Germinal center (tissue), 1 donor: ENCODE measurements at regions not wholly inside any gene's neighbourhood (a gene's known extent, or its start where the extent isn't known, plus 50 kb on each side); places are given as distances from the start of the nearest gene placed in this dataset.
"Not testable (repeated sequence)": the region's sequence is repeated elsewhere in the genome, so short reads cannot be mapped to it uniquely, and the experiment has no call there.

ENCODE experiments used
- DNase-seq: peaks from one replicate; pipeline ENCODE4 v3.0.0; 2012; ENCODE audit warnings: mixed read lengths, low spot score

DNA sequence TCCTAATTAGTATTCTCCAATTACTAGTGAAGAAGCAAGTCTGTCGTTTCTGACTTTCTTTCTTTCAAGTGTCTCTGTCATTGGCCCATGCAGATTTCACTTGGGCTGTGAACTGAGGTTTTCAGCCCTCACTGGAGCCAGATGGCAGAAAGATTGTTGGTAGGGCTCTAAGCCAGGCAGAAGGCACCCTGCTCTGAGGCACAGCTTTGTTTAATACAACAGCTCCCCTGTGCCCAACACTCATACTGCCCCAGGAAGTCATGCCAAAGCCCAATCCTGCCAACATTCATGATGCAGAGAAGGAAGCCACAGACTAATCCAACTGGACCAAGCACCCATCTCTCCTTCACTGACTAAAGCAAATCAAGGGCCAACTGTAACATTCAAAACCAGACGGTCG is 117.1 kb upstream of the FRG1 start:
- DNase-seq: no peak

DNA sequence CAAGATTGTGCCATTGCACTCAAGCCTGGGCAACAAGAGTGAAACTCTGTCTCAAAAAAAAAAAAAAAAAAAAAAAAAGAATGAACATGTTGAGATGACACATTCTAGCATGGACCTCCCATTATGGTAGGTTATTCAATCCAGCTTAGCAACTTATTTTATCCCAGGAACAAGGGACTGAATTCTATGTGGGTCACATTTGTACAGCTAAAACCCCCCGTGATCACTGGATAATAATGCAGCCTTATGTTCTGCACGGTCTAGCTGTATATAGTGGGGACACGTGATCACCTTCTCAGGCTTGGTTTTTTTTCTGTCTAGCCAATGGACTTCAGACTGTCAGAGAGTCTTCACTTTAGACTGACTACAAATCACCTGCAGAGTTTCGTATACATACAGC is 115.2 kb upstream of the FRG1 start:
- DNase-seq: no peak

DNA sequence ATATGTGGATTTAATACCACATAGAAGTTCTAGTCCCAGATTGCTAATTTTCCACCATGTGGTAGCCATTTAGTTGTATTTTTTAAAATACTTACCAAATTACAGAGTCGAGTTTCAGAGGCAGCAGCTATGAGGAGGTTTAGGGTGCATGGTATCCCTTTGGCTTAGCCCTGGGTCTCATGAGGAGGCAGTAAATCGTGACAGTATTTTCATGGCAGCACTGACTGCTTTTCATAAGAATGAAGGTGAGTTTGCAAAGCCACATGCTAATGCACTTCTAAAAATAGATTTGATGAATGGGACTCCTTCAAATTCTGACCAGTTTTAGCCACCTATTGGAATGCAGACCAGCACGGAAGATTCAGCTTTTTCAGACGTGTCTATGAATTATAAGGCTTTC is 114.0 kb upstream of the FRG1 start:
- DNase-seq: no peak

DNA sequence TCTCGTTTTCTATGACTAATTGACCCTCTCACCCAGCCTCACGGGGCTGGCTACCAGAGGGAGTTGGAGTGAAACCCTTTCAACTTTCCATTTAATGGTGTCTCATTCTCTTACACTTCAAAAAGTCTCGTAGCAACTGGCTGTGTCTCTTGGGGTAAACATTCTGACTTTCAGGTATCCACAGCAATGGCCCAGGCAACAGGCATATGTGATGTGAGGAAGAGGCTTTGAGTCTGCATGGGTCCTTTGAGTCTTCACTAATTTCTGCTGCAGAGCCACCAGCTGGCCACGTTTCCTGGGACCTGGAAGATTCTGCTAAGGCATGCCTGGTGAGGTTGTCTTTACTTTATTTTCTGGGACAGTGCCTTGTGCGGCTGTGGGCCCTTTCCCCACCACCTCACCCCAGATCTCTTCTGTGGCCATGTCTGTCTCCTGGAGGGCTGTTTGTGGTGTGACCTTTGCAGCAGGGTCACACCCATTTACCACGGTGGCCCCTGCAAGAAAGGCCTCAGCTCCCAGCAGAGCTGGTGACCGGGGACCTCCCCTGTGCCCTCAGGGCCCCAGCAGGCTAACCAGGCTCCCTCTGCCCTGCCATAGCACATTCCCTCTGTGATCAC is 112.5 kb upstream of the FRG1 start:
- DNase-seq: no peak

DNA sequence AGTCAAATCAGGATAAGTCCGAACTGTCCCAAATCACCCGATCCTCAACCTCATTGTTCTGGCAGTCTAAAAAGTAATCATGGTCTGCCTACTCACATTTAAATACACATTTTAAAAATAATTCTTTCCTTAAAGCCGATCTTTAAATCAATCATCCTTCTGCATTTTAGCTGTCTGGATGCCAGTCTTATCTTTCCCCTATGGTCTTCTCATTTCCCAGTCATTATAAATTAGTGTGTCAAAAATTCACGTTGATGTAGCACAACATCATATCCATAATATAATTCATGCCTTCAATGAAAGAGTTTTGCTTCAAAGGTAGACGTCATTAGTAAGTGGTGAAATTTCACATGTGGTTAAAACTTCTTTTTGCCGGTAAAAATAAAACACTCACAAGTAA is 108.1 kb upstream of the FRG1 start:
- no peak for DNase-seq

DNA sequence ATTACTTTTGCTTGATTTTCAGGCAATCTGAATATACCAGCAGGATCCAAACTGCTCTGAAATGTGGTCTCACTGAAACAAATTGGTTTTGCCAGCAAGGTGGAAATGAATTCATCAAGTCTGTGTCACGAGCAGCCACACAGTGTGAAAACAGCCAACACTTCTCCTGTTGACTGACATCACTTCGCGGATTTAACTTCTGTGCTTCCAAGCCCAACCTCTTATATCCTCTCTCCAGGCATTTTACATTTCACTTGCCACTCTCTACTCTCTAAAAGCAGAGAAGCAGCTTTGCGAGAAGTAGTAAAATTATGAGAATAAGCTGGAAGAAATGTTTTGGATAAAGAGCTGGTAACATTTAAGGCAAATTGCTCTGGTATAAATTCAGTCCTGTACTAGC is 106.1 kb upstream of the FRG1 start:
- DNase-seq: no peak

DNA sequence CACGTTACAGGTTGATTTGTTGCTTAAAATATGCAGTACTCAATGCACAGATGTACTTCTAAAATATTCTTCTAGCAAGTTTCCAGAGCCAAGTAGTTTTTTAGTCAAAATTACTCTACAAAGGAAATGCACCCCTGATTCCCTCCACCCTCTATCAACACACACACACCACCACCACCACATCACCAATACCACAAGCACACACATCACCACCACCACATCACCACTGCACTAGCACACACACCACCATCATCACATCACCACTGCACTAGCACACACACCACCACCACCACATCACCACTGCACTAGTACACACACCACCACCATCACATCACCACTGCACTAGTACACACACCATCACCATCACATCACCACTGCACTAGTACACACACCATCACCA is 105.2 kb upstream of the FRG1 start:
- DNase-seq: no peak

DNA sequence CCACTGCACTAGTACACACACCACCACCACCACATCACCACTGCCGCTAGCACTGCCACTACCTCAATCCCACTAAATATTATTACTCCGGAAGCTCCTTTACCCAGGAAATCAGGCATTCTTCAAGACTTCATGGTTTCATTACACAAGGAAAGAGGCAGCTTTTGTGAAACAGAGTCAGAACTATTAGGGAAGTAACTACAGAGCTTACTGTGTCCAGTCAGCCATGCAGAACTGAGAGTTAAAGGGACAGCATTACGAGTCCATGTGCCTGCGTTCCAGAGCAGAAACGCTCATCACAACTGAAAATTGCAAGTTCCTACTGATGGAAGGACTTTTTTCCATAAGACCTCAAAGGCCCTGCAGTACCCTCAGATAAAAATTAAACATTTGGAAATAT is 103.2 kb upstream of the FRG1 start:
- DNase-seq: no peak

DNA sequence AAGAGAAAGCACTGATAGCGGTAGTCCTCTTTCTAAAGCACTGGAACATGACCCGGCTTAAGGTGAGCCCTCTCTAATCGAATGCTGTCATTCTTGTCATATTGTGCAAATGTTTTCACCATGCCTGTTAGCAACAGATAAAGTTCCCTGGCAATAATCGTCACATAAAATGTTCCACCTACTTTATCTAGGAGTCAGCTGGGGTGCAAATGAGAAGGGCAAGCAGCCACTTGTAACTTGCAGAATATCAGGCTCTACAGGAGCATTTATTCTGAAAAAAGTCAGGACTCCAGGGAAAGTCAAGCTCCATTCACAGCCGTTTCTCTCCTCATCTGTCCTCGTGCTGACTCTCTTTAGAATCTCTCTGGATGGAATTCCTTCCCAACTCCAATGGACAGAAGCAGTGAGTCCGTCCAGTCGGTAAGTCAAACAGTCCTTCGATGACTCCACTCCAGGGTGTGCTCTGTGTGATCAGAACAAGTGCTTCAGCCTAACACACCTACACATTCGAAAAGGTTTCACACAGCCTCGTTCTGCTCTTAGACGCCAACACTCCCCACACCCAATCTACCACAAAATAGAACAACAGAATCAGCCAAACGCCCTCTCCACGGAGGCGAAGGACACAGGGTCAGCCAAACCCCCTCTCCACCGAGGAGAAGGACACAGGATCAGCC is 101.7 kb upstream of the FRG1 start:
- DNase-seq: no peak

DNA sequence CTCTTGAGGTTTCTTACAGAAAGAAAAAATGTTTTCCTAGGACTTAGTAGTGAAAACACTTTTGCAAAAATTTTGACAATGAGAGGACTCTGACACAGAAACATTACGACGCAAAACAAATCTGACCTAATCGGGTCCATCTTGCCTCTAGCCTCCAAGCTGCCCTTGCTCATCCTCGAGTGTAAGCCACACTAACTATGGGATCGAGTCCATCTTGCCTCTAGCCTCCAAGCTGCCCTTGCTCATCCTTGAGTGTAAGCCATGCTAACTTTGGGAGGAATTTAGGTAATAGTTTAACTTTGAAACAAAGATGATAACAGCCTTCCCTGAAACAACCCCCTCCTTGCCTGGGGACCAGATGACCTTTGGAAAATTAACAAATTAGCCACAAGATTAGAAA is 100.3 kb upstream of the FRG1 start:
- no peak for DNase-seq

DNA sequence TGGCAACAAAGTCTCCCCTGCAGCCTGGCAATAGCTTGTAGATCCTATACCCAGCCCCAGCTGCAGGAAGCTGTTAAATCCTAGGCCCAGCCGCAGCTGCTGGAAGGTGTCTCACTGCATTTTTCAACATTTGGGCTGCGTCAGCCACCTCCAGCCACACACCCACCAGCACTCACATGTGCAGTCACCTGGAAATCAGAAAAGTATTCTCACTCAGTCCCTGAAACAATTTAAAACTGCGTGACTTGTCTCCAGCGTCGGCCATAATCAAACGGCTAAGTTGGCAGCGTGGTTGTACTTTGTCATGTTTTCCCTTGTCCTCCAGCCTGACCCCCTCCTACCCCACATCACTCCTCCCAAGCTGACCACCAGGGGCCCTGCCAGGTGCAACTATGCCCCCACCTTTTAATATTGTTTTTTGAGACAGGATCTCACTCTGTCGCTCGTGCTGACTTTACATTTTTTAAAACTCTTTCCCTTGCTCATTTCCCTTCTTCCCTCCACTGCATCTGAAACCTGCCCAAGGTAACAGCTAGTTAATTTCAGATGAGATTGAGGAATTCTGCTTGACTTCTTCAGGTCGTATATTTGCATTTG is 97.2 kb upstream of the FRG1 start:
- DNase-seq: no peak

DNA sequence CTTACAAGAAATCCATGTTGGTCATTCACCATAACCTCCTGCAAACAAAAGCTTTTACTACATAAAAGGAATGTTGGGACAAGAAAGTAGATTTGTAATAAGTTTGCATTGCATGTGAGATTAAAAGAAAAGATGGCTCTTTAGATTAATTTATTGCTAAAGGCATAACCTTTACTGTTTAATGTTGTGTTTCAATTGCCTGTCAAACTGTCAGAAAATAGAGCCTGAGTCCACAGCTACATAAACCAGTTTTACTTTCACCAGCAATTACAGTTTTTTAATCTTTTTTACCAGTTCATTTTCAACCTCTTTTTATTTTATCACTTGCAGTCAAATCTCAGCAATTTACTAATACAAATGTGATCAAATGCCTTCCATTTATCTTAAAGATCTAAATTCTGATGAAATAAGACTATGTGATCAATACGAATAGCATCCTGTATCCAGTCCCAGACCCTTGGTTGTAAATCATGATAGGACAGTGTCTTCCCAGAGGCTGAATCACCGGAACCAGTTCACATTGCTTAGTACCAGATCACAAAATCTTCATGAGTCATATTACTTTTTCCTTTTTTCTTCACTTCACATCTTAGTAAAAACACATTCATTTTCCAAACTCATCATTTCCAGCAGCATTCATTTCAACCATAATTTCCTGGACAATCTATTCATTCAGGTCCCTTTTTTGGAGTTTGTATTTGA is 95.4 kb upstream of the FRG1 start:
- no peak for DNase-seq

DNA sequence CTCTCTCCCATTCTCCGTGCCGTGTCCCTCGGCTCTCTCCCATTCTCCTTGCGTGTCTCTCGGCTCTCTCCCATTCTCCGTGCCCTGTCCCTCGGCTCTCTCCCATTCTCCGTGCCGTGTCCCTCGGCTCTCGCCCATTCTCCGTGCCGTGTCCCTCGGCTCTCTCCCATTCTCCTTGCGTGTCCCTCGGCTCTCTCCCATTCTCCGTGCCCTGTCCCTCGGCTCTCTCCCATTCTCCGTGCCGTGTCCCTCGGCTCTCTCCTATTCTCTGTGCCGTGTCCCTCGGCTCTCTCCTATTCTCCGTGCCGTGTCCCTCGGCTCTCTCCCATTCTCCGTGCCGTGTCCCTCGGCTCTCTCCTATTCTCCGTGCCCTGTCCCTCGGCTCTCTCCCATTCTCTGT is 94.6 kb upstream of the FRG1 start:
- not testable (repeated sequence) for DNase-seq

DNA sequence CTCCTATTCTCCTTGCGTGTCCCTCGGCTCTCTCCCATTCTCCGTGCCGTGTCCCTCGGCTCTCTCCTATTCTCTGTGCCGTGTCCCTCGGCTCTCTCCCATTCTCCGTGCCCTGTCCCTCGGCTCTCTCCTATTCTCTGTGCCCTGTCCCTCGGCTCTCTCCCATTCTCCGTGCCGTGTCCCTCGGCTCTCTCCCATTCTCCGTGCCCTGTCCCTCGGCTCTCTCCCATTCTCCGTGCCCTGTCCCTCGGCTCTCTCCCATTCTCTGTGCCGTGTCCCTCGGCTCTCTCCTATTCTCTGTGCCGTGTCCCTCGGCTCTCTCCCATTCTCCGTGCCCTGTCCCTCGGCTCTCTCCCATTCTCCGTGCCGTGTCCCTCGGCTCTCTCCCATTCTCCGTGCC is 94.1 kb upstream of the FRG1 start:
- DNase-seq: not testable (repeated sequence)

DNA sequence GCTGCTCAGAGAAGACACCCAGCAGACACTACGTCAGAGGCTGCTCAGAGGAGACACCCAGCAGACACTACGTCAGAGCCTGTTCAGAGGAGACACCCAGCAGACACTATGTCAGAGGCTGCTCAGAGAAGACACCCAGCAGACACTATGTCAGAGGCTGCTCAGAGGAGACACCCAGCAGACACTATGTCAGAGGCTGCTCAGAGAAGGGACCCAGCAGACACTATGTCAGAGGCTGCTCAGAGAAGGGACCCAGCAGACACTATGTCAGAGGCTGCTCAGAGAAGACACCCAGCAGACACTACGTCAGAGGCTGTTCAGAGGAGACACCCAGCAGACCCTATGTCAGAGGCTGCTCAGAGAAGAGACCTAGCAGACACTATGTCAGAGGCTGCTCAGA is 92.0 kb upstream of the FRG1 start:
- DNase-seq: not testable (repeated sequence)

DNA sequence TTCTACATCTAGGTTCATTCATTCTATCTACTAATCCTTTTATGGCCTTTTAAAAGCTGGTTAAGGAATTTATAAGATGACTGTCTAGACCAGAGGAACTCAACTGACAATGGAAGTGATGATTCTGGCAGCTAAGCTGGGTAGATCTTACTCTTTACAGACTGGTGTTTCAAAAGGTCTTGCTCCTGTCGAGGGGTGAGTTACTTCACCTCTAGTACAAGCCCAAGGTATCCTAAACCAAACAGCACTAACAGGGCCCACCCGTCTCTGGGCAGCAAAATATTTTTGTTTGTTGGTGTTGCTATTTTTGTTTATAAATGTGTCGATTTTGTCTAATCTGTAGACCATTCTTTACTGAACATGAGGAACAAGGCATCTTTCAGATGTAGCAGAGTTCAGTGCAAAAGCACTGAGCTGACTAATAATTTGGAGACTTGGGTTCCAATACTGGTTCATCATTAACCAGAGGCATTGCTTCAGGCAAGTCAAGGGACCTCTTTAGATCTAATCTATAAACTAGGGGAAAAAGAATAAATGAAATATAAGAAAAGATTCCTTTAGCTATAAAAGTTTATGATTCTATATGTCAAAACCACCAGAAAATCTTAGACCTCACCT is 90.3 kb upstream of the FRG1 start:
- DNase-seq: no peak

DNA sequence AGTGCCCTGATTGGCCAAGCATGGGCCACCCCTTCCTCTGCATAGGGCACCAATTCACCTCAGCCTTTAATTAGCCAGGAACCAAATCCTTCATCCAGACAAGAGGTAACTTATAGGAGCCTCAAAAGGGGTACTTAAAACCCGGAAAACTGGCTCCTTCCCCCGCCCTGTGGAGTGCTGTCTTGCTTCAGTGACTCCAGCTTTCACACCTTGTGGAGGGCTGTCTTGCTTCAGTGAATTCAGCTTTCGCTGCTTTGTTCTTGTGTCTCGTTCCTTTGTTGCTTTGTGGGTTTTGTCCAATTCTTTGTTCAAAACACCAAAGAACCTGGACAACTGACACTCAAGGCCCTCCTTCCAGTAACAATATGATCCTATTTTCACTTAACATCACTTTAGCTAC is 82.2 kb upstream of the FRG1 start:
- DNase-seq: no peak

DNA sequence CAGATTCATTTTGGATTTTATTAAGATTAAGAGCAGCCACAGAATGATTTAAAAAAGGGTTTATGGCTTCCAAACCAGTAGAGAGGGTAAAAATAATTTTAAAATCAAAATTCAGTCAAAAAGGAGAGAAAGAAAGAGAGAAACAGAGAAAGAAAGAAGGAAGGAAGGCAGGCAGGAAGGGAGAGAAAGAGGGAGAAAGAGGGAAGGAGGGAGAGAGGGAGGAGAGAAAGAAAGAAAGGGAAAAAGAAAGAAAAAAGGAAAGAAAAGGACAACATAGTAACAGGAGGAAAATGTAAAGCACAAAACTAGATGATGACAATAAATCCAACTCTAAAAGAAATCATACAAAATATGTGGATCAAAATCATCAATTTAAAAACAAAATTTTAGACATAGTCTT is 79.6 kb upstream of the FRG1 start:
- no peak for DNase-seq

DNA sequence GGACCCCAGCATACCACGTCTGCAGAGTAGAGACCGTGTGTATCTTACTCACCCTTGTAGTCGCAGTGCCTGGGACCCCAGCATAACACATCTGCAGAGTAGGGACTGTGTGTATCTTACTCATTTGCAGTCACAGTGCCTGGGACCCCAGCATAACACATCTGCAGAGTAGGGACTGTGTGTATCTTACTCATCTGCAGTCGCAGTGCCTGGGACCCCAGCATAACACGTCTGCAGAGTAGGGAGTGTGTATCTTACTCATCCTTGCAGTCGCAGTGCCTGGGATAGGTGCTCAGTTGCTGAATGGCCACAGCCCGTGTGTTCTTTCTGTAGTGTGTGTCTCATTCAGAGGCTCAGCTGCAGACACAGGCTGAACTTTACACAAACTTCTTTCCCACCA is 71.4 kb upstream of the FRG1 start:
- no peak for DNase-seq

DNA sequence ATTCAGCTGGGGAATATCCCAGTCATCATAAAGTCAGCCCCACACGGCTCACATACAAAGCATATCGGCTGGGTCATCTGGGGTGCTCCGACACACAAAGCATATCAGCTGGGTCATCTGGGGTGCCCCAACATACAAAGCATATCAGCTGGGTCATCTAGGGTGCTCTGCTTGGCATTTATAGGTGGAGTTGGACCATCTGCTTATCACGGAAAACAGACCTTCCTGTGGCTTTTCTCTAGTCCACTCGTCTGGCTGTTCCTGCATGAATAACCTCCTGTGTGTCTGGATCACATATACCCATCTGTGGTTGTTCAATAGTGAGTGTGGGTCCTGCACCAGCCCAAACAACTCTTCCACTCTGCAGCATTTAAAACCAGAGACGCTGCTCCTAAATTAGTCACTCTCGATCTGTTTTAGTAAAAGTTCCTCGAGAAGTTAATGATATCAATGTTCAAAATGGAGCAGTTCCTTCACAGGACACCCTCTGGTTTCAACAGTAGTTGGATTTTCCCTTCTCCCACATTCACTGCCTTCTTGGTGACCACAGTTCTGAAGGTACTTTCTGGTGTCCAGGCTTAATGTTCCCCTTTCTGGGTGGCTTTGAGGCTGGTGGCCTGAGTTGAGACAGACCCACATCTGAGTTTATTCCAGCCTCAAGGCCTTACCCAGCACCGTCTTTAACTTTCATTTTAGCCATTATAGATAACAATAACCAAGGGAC is 70.0 kb upstream of the FRG1 start:
- DNase-seq: no peak

DNA sequence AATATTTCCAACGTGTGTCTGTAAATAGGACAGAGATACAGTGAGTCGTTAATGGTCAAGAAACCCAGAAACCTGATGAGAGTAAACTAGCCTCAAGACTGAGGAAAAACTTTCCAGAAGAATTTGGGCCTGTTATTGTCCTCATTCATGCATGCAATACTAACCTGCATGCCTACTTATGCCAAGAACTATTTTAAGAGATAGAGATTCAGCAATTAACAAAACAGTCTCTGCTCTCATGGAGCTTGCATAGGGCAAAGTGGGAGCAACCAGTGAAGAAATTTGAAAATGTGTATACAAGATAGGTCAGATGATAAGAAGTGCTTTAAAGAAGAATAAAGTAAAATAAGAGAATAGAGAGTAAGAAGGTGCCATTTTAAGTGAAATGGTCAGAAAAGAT is 66.1 kb upstream of the FRG1 start:
- DNase-seq: no peak

DNA sequence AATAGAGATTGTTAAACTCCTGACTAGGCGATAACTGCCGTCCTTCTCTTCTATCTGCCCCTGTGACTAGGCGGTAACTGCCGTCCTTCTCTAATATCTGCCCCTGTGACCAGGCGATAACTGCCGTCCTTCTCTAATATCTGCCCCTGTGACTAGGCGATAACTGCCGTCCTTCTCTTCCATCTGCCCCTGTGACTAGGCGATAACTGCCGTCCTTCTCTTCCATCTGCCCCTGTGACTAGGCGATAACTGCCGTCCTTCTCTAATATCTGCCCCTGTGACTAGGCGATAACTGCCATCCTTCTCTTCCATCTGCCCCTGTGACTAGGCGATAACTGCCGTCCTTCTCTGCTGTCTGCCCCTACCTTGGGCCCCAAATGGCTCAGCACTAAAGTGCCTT is 59.5 kb upstream of the FRG1 start:
- not testable (repeated sequence) for DNase-seq
